Subcutaneous abdominal adipose tissue (tissue), 5 donors: ENCODE measurements at regions not wholly inside any gene's neighbourhood (a gene's known extent, or its start where the extent isn't known, plus 50 kb on each side); places are given as distances from the start of the nearest gene placed in this dataset.

ENCODE experiments used
- H3K27ac ChIP-seq: one replicate; pipeline ENCODE4 v1.7.0; 2013; ENCODE audit warnings: low read depth, mild to moderate bottlenecking, inconsistent platforms, low read length, moderate library complexity
- H3K27me3 ChIP-seq, 5 donors: one replicate each; pipeline ENCODE4 v1.7.0; 2013; ENCODE audit warnings: low read length in 5 of 5, inconsistent platforms in 1 of 5; ENCODE audit not compliant: control insufficient read depth in 5 of 5, insufficient read depth in 4 of 5
- H3K36me3 ChIP-seq, 5 donors: one replicate each; pipeline ENCODE4 v1.7.0; 2013; ENCODE audit warnings: low read length in 5 of 5; ENCODE audit not compliant: control insufficient read depth in 5 of 5, insufficient read depth in 5 of 5
- H3K4me1 ChIP-seq, 5 donors: one replicate each; pipeline ENCODE4 v1.7.0; 2013; ENCODE audit warnings: low read length in 5 of 5, mild to moderate bottlenecking in 3 of 5, moderate library complexity in 1 of 5; ENCODE audit not compliant: control insufficient read depth in 5 of 5, insufficient read depth in 5 of 5
- H3K4me3 ChIP-seq, 5 donors: one replicate each; pipeline ENCODE4 v1.7.0; 2013; ENCODE audit warnings: low read length in 5 of 5, low read depth in 1 of 5
- H3K9ac ChIP-seq, 5 donors: one replicate each; pipeline ENCODE4 v1.7.0; 2013; ENCODE audit warnings: low read length in 5 of 5, mild to moderate bottlenecking in 4 of 5, moderate library complexity in 3 of 5
- H3K9me3 ChIP-seq, 5 donors: one replicate each; pipeline ENCODE4 v1.7.0; 2013; ENCODE audit warnings: low read length in 5 of 5; ENCODE audit not compliant: control insufficient read depth in 5 of 5
- donor health status: healthy.
- donor health status: healthy.
- donor health status: healthy.
- donor health status: healthy.
- donor health status: healthy.

DNA sequence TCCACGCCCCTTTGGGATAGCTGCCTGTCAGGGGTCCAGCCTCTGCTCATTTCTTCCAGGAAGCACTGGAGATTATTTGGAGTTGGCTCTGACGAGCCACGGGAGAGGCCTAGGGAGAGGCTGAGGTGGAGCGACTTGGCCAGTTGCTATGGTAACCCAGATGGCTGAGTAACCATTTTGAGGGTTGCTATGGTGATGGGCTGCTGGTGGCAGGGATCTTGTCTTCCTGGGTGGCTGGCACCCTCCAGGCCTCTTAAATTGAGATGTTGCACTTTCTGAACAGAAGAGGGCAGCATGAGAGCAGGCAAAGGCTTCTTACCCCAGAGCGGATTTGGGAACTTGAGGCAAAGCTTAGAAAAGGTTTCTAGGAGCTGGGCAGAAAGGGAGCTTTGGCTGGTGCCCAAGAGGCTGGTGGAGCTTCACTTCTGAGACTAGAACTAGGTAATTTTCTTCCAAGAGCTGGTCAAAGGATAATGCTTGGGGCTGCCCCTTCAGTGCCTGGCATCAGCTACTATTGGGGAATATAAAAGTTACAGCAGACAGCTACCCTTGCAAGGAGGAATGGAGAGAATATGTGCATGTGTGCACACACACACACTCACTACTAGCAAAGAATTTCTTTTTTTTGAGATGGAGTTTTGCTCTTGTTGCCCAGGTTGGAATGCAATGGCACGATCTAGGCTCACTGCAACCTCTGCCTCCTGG lies 72.5 kb downstream of the NDUFS5 start:
- peaks cover 2 to 24% (median 20%) of the 10 kb centered on the region in 5 donors for H3K4me1 ChIP-seq
- H3K27ac ChIP-seq: no peak overlapping the region
- no peak overlapping the region for H3K4me3 ChIP-seq
- H3K27me3 ChIP-seq: no peaks in the 10 kb centered on the region
- H3K36me3 ChIP-seq: peaks cover 0 to 3% (median 0%) of the 10 kb centered on the region in 5 donors
- H3K9ac ChIP-seq: no peak overlapping the region
- no peaks in the 10 kb centered on the region for H3K9me3 ChIP-seq

DNA sequence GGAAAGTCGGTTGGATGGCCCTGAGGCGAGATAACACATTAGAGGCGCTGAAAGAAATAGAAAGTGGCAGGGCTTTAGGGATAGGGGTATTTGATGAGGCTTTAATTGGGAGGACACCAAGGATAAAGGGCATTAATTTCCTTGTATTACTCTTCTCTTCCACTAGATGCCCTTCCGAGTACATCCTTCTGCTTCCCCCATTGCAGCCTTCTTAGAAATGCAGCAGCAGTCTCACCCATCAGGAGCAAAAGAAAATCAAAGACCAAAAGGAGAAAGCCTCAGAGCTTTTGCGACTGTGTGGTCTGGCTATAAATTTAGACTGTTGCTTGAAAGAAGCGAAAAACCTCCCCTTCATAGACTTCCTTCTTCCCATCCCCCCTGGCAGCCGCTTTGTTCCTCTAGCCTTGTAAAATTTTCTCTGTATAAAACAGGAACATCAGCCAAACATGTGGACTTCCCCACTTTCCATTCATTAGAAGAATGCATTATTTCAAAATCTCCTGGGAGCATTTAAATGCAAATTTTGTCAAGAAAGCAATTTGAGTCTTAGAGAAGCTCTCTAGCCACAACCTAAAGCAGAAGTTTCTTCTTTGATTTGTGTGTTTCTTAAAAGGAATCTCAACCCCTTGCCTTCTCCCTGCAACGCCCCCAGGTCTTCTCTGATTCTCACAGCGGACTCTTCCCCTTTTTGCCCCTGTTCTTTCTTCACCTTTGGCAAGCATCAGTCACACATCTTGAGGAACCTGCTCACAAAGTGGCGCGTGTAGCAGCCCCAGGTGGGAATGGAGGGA lies 76.6 kb downstream of the NDUFS5 start:
- no peaks in the 10 kb centered on the region for H3K36me3 ChIP-seq
- no peak overlapping the region for H3K9ac ChIP-seq
- H3K4me3 ChIP-seq: no peak overlapping the region
- H3K4me1 ChIP-seq: peaks cover 4 to 56% (median 46%) of the 10 kb centered on the region in 5 donors
- no peaks in the 10 kb centered on the region for H3K27me3 ChIP-seq
- H3K9me3 ChIP-seq: no peaks in the 10 kb centered on the region
- peak overlapping the region; percentile 34 for H3K27ac ChIP-seq

DNA sequence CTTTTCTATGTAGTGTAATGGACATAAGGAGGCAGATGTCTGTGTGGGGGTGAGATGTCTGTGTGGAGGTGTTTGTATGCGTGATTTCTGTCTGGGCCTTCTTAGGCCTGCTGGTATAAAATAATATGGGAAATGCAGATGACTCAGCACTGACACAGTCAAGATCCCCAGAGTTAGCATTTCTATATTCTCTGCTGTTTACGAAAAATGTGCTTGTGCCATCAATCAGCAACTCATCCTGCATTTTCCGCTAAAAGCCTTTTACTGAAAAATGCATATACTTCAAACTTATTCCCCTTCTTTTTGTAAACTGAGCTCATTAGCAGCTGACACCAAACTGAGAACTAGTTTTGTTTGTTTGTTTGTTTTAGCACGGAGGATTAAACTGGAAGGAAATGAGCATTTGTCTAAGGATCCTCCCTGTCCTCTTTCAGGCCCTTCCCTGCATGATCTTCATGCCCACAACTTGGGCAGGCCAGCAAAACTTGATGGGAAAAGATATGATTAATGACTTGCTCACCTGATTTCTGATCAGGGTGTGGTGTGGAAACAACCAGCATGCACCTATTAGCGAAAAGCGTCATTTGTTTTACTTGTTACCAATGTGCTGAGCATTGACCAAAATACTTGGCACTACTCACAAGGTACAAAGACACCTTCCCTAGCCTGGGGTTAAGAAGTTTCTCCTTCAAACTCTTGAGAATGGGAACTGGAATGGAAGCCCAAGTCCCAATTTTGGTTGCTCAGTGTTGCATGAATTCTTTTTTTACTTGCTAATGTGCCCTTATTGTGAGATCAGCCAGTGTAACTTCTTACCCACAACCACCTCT lies 77.4 kb downstream of the NDUFS5 start:
- Histone ChIP-seq H3K4me3 (no peak overlapping the region), H3K4me1 (peaks cover 4 to 61% (median 54%) of the 10 kb centered on the region in 5 donors), H3K9ac (no peak overlapping the region), H3K27me3 (no peaks in the 10 kb centered on the region), H3K27ac (peak overlapping the region; percentile 34), H3K9me3 (no peaks in the 10 kb centered on the region), H3K36me3 (no peaks in the 10 kb centered on the region)

DNA sequence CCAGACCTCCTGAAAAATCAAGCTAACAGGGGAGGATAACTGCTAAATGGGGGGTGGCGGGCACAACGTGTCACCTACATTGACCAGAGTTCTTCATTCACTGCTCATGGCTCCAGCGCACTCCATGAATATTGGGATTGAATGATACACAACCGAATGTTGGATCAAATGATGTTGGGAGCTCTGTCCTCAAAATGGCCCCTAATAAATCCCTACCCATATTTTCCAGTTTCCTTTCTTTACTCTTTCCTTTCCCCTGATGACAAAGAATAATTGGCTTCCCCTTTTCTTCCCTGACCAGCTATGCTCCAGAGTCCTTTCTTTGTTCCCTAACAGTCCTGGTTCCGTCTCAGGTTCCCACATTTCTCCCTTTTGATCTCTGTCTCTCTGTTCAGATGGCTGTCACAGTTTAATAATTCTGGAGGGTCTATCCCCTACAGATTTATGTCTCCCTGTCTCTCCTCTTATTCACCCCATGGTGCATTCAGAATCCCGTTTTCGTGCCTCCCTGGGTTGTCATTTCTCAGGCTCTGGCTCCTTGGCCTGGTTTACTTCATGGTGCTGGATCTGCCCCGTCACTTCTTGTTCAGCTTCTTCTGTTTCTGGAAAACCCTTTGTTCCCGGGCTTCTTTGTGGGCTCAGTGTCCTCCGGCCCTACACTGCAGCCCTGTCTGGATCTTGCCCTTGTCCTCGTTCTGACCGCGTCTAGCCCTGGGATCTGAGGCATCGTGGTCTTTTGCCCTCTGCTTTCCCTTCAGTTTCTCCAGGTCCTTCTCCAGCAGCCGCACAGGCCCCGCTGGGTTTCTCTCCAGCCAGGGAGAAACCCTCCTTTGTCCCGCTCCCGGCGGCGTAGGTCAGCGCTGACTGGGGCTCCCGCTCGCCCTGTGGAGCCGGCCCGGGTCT lies 78.3 kb downstream of the NDUFS5 start:
- peaks cover 6 to 66% (median 58%) of the 10 kb centered on the region in 5 donors for H3K4me1 ChIP-seq

DNA sequence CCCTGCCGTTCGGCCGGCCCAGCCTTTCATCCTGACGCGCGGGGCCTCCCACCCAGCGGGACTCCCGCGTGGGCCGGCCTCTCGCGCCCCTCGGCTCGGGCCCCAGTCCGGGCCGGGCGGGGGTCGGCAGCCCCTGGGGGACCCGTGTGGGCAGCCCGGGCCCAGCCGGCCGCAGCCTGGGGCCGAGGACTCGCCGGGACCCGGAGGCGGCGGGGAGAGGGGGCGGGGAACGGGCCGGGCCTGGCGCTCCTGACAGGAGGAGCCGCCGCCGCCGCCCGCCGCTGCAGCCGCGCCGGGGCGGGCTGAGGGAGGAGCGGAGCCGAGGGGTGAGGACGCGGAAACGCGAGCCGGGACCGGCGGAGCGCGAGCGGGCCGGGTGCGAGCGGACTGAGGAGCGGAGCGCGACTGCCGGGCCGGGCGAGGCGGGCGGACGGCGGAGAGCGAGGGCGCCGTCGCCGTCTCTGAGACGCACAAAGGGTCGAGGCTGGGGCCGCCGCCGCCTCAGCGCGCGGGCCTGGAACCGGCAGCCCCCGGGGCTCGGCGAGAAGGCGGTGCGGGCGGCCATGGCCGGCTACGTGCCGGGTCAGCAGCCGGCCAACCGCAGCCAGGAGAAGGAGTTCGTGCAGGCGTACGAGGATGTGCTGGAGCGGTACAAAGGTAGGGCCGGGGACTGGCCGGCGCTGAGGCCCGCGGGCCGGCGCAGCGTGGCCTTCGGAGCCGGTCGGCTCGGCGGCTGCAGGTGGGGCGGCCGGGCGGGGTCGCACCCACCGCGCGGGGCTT lies 79.1 kb downstream of the NDUFS5 start:
- Histone ChIP-seq H3K36me3 (no peaks in the 10 kb centered on the region), H3K4me3 (peak overlapping the region in 4 of 5 donors; percentile 74 to 85 (median 80)), H3K4me1 (peaks cover 6 to 72% (median 61%) of the 10 kb centered on the region in 5 donors), H3K27me3 (no peaks in the 10 kb centered on the region), H3K9me3 (no peaks in the 10 kb centered on the region), H3K27ac (peak overlapping the region; percentile 82), H3K9ac (peak overlapping the region; percentile 40 to 91 (median 90))

More for the DNA sequence above, 78.3 kb downstream of the NDUFS5 start:
- Histone ChIP-seq H3K36me3 (no peaks in the 10 kb centered on the region), H3K9me3 (no peaks in the 10 kb centered on the region), H3K4me3 (peak overlapping the region; percentile 45 to 85 (median 68)), H3K9ac (peak overlapping the region; percentile 40 to 88 (median 58)), H3K27me3 (no peaks in the 10 kb centered on the region), H3K27ac (peak overlapping the region; percentile 80)

DNA sequence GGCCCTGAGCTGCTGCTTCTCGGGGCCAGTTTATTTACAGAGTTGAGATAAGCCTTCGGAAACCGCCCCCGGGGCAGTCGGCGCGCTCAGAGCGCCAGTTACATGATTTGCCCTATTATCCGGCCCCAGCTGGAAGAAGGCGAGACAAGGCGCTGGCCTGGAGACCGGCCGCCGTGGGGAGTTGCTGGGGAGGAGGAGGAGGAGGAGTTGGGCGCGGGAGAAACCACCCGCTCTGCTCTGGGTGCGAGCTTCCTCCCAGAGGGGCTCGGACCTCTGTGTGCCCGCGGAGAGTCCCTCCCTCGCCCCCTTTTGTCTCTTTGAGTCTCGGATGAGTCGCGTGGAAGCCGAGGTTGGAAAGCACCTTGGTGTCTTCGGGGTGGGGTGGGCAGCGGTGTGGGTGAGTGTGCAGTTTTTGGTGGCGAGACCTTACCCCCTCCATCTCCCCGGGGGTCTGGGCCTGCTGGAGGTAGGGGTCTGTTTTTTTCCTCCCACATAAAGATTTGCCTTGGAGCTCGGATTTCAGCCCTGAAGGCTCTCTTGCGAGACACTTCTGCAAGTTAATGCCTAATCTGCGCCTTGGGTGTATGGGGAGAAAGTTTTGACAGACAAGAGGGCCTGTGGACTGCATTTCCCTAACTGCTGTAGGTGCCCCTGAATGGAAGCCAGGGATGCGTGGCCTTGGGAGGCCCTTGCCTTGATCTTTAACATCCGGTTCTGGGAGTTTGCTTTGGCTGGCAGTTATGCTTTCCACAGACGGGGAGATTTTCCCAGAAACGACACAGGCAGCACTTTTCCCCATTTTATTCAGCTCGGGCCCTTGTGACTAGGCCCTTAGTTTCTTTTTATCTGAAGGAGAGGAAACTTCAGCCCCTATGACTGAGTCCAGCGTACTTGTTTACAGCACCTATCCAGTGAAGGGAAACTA lies 80.0 kb downstream of the NDUFS5 start:
- no peaks in the 10 kb centered on the region for H3K36me3 ChIP-seq
- H3K27ac ChIP-seq: peak overlapping the region; percentile 82
- H3K27me3 ChIP-seq: no peaks in the 10 kb centered on the region
- H3K4me3 ChIP-seq: peak overlapping the region; percentile 65 to 85 (median 79)
- peaks cover 9 to 79% (median 69%) of the 10 kb centered on the region in 5 donors for H3K4me1 ChIP-seq
- peak overlapping the region; percentile 76 to 91 (median 90) for H3K9ac ChIP-seq
- no peaks in the 10 kb centered on the region for H3K9me3 ChIP-seq

DNA sequence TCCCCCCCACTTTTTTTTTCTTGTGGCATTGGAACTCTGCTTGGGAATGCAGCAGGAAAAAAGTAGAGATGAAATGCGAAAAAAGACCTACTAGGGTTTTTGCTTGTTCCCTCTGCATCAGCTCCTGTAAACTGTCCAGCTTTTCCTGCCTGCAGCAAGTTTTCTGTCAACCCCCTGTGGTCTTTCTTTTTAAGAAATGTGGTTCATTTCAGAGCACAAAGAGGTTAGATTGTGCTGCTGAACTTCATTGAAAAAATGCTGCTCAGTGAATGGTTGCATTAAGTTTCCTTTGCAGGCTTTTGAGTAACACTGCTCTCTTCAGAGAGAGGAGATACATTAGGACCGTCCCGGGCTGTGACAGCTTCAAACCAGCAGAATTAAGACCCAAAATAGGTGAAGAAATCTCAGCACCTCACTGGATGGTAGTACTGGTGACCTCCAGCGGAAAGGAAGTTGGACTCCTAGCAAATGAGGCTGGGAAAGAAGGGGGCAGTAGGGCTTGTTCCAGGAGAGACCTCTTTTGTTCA lies 80.7 kb downstream of the NDUFS5 start:
- Histone ChIP-seq H3K9me3 (no peaks in the 10 kb centered on the region), H3K27ac (peak overlapping the region; percentile 82), H3K36me3 (no peaks in the 10 kb centered on the region), H3K4me1 (peaks cover 9 to 79% (median 69%) of the 10 kb centered on the region in 5 donors), H3K4me3 (peak overlapping the region; percentile 65 to 85 (median 79)), H3K9ac (peak overlapping the region; percentile 54 to 91 (median 79)), H3K27me3 (no peaks in the 10 kb centered on the region)
